Head of caudate nucleus (tissue), 42 donors: ENCODE measurements at regions not wholly inside any gene's neighbourhood (a gene's known extent, or its start where the extent isn't known, plus 50 kb on each side); places are given as distances from the start of the nearest gene placed in this dataset.

Source experiments
- DNase-seq, 42 donors: peaks; one replicate each; pipeline versions ENCODE4 v3.0.0 to v3.0.0-alpha.2; 2020 to 2021; ENCODE audit warnings: mixed read lengths in 7 of 42
- intact Hi-C: fragments of 100-400 bp; cut with DNase I; formaldehyde crosslinking; loops from one replicate; pipeline ENCODE4 v1.15.0; 2022

GRCh38 chr3:31252216-31253185 is 280.2 kb upstream of the STT3B start:
- DNase-seq = no peak

GRCh38 chr3:31253782-31254181 is 278.9 kb upstream of the STT3B start:
- intact Hi-C loops = no loop called here
- DNase-seq = no peak

More at GRCh38 chr3:31252216-31253185, 280.2 kb upstream of the STT3B start:
- intact Hi-C loops = no loop called here

GRCh38 chr3:31254483-31254882 is 278.2 kb upstream of the STT3B start:
- intact Hi-C loops = no loop called here
- no peak for DNase-seq

GRCh38 chr3:31255007-31255581 is 277.6 kb upstream of the STT3B start:
- intact Hi-C loops = no loop called here
- no peak for DNase-seq

- intact Hi-C loops = no loop called here
- no peak for DNase-seq
Observed at GRCh38 chr3:31262201-31262600, 270.5 kb upstream of the STT3B start.

GRCh38 chr3:31263897-31264296 is 268.8 kb upstream of the STT3B start:
- no peak for DNase-seq
- intact Hi-C loops = no loop called here

- intact Hi-C loops = no loop called here
- DNase-seq = no peak
Observed at GRCh38 chr3:31265646-31266428, 266.9 kb upstream of the STT3B start.

- intact Hi-C loops = no loop called here
- DNase-seq = no peak
Observed at GRCh38 chr3:31268868-31269267, 263.9 kb upstream of the STT3B start.

GRCh38 chr3:31270010-31270409 is 262.7 kb upstream of the STT3B start:
- DNase-seq = no peak
- intact Hi-C loops = no loop called here

- no peak for DNase-seq
- intact Hi-C loops = no loop called here
Observed at GRCh38 chr3:31274326-31275024, 258.2 kb upstream of the STT3B start.

GRCh38 chr3:31275038-31275572 is 257.6 kb upstream of the STT3B start:
- no peak for DNase-seq
- intact Hi-C loops = no loop called here

GRCh38 chr3:31275583-31275982 is 257.1 kb upstream of the STT3B start:
- intact Hi-C loops = no loop called here
- DNase-seq = no peak

GRCh38 chr3:31277582-31277981 is 255.1 kb upstream of the STT3B start:
- intact Hi-C loops = no loop called here
- DNase-seq = no peak

GRCh38 chr3:31278532-31278931 is 254.2 kb upstream of the STT3B start:
- DNase-seq = no peak
- intact Hi-C loops = no loop called here

GRCh38 chr3:31284776-31285175 is 247.9 kb upstream of the STT3B start:
- intact Hi-C loops = no loop called here
- DNase-seq = no peak

GRCh38 chr3:31285833-31286486 is 246.8 kb upstream of the STT3B start:
- DNase-seq = no peak
- intact Hi-C loops = no loop called here

GRCh38 chr3:31288224-31288623 is 244.5 kb upstream of the STT3B start:
- DNase-seq = no peak
- intact Hi-C loops = no loop called here

- DNase-seq = peak in 13 of 42 donors; percentile 3 to 47 (median 13)
- intact Hi-C loops = no loop called here
Observed at GRCh38 chr3:31288641-31289100, 244.1 kb upstream of the STT3B start.
